Hepatocyte (in vitro differentiated cells): ENCODE measurements at regions not wholly inside any gene's neighbourhood (a gene's known extent, or its start where the extent isn't known, plus 50 kb on each side); places are given as distances from the start of the nearest gene placed in this dataset.

ENCODE experiments used
- CTCF ChIP-seq: fragments of 200-600 bp; sonication (generic); IDR thresholded peaks from 2 replicates; pipeline ENCODE4 v1.5.1; 2016; ENCODE audit warnings: antibody characterized with exemption, mild to moderate bottlenecking; ENCODE audit not compliant: poor library complexity
- EZH2 ChIP-seq: fragments of 200-600 bp; sonication (generic); IDR thresholded peaks from 2 replicates; pipeline ENCODE4 v1.6.1; 2016; ENCODE audit warnings: antibody characterized with exemption, mild to moderate bottlenecking, borderline replicate concordance
- EZH2phosphoT487 ChIP-seq: fragments of 200-600 bp; sonication (generic); IDR thresholded peaks from one replicate; pipeline ENCODE4 v1.6.1; 2018; ENCODE audit warnings: antibody characterized with exemption, mild to moderate bottlenecking, low read depth, moderate library complexity; ENCODE audit not compliant: unreplicated experiment, severe bottlenecking

- TF ChIP-seq CTCF (no peak), EZH2phosphoT487 (no peak), EZH2 (no peak)
These were observed 253.0 kb upstream of the NCKAP5 start for GRCh38 chr2:133821107-133821760.
